Fibroblast of mammary gland (primary cell): ENCODE measurements at regions not wholly inside any gene's neighbourhood (a gene's known extent, or its start where the extent isn't known, plus 50 kb on each side); places are given as distances from the start of the nearest gene placed in this dataset.
A peak's percentile ranks its signal among the peaks of the same experiment; 100 is the strongest.

Experiments
- DNase-seq: peaks from one replicate; pipeline ENCODE4 v3.0.0-alpha.2; 2010; ENCODE audit warnings: low read depth
- H3K4me3 ChIP-seq: 2 replicates; pipeline ENCODE4 v1.5.1; 2011; ENCODE audit warnings: low read depth, mild to moderate bottlenecking, low read length, moderate library complexity; ENCODE audit not compliant: control insufficient read depth
- TF ChIP-seq, protein P1 (sequence below): conservative IDR thresholded peaks from 2 replicates; pipeline ENCODE4 v1.5.1; 2011; ENCODE audit warnings: low read depth, low read length, inconsistent platforms; ENCODE audit not compliant: control insufficient read depth, insufficient read depth

DNA sequence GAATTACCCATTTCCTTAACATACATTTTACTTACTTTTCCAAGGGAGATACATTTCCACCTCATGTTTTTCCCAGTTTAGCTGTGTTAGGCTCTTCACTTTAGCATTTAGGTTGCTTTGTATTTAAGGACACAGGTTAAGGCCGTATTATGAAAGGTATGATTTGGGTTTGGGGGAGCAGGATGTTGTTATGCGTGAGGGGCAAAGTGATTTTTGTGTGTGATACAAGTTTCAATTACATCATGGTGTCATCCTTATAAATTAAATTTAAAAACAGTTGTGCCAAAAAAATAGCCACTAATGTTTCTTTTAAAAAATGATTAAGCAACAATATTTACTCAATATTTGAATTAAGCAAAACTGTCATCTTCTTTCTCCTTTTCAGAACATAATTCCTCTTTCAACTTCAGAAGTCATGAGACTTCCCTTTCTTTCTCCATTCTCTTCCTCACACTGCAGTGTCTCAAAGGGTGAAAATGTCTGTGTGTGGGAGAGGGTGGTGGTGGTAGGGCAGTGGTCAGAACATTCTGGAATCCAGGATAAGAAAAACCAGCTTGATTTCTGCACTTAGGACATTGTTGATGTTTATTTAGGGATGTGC lies 126.2 kb downstream of the KCNRG start:
- TF ChIP-seq, protein P1, sequence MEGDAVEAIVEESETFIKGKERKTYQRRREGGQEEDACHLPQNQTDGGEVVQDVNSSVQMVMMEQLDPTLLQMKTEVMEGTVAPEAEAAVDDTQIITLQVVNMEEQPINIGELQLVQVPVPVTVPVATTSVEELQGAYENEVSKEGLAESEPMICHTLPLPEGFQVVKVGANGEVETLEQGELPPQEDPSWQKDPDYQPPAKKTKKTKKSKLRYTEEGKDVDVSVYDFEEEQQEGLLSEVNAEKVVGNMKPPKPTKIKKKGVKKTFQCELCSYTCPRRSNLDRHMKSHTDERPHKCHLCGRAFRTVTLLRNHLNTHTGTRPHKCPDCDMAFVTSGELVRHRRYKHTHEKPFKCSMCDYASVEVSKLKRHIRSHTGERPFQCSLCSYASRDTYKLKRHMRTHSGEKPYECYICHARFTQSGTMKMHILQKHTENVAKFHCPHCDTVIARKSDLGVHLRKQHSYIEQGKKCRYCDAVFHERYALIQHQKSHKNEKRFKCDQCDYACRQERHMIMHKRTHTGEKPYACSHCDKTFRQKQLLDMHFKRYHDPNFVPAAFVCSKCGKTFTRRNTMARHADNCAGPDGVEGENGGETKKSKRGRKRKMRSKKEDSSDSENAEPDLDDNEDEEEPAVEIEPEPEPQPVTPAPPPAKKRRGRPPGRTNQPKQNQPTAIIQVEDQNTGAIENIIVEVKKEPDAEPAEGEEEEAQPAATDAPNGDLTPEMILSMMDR = no peak
- DNase-seq = no peak
- no peak overlapping the region for H3K4me3 ChIP-seq

- TF ChIP-seq, protein P1 = no peak
- no peak overlapping the region for H3K4me3 ChIP-seq
- DNase-seq = no peak
These were observed 129.3 kb downstream of the KCNRG start for GRCh38 chr13:50144246-50145160.

DNA sequence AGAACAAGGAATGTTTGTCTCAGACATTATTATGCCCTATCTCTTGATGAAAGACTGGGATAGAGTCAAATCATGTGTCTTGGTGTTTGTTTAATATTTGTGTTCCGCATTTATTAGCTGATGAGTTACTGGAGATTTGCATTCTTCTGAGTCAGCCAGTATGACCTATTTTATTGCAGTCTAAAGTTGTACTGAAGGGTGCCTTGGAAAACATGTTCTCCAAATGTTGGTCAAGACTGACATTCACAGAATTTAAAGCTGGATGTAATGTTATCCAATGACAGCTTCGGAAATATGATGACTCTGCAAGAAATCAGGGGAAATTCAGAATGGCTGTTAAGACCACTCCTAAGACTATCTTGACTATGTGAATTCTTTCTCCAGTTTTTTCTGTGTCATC lies 134.0 kb downstream of the KCNRG start:
- DNase-seq = no peak
- H3K4me3 ChIP-seq = no peak overlapping the region
- TF ChIP-seq, protein P1 = no peak

DNA sequence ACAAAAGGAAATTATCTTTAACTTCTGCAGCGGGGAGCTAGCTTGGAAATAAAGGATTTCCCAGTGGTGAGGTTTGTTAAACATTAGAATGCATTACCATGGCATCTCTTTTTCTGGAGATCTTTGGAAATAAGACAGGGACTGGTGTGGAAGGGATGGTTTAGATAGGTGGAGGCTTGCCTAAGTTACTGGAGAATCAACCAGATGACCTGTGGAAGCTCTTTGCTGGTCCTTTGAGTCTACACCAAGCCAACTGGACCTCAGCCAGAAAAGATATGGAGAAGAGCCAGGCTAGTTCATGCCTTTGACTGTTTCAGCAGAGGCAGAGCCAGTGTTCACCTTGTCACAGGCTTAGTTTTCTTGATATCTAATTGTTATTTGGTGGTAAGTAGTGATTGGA lies 134.7 kb downstream of the KCNRG start:
- H3K4me3 ChIP-seq = no peak overlapping the region
- TF ChIP-seq, protein P1 = no peak
- DNase-seq = no peak

- no peak for DNase-seq
- peak overlapping the region; percentile 9 for H3K4me3 ChIP-seq
- TF ChIP-seq, protein P1 = no peak
These were observed 137.0 kb downstream of the KCNRG start for GRCh38 chr13:50152224-50152623.

DNA sequence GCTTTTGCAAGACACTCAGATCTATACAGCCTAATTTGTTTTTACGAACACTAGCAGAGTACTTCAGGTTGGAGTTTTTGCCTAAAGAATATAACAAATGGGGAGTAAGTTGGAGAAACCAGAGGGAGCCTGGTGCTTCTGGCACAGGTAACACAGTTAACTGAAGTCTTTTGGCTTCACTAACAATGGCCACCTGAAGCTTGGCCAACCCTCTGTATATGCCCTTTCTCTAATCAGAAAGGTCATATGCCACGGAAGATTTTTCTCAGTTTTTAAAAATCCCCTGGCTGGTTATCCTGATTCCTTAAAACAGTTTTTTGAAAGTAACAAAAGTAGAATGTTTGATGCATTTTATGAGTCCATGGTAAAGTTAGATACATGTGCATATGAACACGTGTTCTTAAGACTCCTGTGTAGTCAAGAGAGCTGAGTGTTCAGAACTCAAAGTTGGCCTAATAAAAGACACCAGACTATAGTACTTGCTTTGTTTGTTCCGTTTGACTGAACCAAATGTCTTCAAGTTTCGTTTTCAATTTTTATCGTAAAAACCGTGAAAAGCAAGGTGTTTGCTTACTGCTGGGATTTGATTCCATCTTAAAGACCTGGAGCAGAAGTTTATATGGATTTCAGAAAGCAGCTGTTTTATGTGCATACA lies 137.5 kb downstream of the KCNRG start:
- H3K4me3 ChIP-seq = no peak overlapping the region
- TF ChIP-seq, protein P1 = no peak
- no peak for DNase-seq
